Suppressor macrophage treated with lipopolysaccharide for 1 hour (primary cell): ENCODE measurements at regions not wholly inside any gene's neighbourhood (a gene's known extent, or its start where the extent isn't known, plus 50 kb on each side); places are given as distances from the start of the nearest gene placed in this dataset.
"Not testable (repeated sequence)": the region's sequence is repeated elsewhere in the genome, so short reads cannot be mapped to it uniquely, and the experiment has no call there.

Experiments
- DNase-seq, 3 donors: peaks; one replicate each; pipeline ENCODE4 v3.0.0-alpha.2; 2020 to 2022

GRCh38 chr13:79187917-79188690 lies 218.0 kb downstream of the RBM26 start:
- DNase-seq, result peak in 1 of 3 donors; percentile 25

- no peak for DNase-seq
Observed at GRCh38 chr13:79185580-79185979, 220.5 kb downstream of the RBM26 start.

GRCh38 chr13:79183231-79183630 lies 222.8 kb downstream of the RBM26 start:
- no peak for DNase-seq

GRCh38 chr13:79173691-79174090 lies 232.4 kb downstream of the RBM26 start:
- DNase-seq, result not testable (repeated sequence)

GRCh38 chr13:79172924-79173323 lies 233.1 kb downstream of the RBM26 start:
- DNase-seq, result not testable (repeated sequence)

DNA sequence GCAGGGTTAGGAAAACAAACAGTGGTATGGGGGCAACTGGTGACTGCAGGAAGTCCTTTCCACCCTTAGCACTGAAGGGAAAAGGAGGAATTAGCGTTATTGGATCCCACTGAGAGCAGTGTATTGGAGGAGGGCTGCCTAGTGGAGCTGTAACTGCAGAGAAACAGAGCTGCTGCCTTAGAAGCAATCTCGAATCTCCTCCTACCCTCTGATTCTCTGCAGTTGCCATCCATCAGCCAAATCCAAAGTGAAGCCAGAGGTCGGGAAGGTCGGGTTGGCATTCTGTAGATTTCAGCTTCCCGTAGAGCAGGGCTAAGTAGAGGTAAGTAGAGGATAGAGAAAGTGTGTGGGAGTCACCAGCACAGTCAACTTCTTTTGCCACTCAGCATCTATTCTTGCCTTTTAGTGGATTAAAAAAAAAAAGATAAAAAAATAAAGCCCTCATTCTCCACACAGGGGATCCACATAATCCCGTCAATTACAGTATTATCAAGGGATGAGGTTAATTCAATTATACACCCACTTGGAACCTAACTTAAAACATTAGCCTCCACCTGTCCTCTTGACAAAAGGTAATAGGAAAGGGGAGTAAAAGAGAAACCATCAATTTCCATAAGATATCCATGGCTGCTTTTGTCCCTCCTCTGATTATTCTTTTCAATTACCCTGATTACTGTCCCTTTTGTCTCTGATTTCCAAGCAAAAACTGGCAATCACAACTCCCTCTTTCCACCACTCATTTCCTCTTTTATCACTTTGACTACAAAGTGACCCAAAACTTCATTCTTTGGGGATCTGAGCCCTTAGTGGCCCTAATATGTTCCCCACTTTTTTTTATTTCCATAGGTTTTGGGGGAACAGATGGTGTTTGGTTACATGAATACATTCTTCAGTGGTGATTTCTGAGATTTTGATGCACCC lies 234.7 kb downstream of the RBM26 start:
- no peak for DNase-seq

GRCh38 chr13:79160818-79161217 lies 245.2 kb downstream of the RBM26 start:
- DNase-seq, result no peak

DNA sequence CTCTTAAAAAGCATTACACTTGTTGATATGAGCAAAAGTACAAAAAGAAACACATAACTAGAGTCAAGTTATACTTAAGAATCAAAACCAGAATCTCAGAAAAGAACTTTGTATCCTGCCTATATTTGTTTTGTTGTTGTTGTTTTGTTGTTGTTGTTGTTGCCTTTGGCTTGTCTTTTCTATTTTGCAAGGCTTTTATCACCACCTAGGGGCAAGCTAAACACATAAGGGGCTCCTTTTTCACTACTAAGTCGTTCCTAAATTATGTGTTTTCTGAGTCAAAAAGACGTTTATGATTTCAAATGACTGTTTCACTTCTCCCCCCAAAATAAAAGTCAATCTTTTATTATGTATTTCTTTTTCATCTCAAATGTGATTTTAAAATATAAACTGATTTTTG lies 250.2 kb downstream of the RBM26 start:
- DNase-seq, result no peak

DNA sequence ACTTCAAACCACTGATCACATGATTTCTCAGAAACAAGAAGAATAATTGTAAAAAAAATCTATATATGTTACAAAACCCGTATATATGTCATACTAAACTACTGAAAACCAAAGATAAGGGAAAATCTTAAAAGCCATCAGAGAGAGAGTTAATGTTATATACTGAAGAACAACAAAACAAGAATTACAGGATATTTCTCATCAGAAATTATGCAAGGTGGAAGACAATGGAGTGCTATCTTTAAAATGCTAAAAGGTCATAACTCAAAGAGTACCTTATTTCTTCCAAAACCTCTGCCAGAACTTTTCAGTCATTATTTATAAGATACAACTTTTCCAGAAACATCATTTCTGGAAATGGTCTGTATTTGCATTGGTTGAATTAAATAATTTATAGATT lies 256.8 kb downstream of the RBM26 start:
- no peak for DNase-seq

GRCh38 chr13:79141082-79141481 lies 265.0 kb downstream of the RBM26 start:
- no peak for DNase-seq

- DNase-seq, result peak in 1 of 3 donors; percentile 1
Observed at GRCh38 chr13:79128158-79128557, 277.9 kb downstream of the RBM26 start.

- no peak for DNase-seq
Observed at GRCh38 chr13:79126706-79127105, 279.3 kb downstream of the RBM26 start.

DNA sequence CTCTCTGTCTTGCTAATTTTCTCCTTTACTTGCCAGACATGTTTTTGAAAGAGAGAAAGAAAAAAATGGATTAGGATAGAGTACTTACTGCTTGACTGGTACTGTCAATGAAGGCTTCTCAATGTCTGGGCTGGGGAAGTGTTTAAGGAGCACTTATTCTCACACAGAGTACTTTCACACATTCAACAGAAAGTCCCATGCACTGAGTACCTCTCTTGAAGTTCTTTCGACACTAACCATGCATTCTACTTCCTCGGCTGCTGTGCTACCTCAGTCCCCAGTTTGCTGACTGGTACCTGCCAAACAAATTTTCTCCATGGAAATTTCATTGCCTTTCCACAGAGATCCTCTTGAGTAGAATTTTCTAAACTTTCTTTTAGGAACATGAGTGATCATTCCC lies 281.9 kb downstream of the RBM26 start:
- DNase-seq, result no peak

- DNase-seq, result no peak
Observed at GRCh38 chr13:79121286-79121685, 284.8 kb downstream of the RBM26 start.

DNA sequence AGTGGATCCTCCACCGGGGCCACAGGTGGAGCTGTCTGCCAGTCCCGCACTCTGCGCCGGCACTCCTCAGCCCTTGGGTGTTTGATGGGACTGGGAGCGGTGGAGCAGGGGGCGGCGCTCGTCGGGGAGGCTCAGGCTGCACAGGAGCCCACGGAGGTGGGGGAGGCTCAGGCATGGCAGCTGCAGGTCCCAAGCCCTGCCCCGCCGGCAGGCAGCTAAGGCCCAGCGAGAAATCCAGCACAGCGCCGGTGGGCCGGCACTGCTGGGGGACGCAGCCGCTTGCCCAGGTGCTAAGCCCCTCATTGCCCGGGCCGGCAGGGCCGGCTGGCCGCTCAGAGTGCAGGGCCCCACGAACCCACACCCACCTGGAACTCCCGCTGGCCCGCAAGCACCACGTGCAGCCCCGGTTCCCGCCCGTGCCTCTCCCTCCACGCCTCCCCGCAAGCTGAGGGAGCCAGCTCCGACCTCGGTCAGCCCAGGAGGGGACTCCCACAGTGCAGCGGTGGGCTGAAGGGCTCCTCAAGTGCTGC lies 286.4 kb downstream of the RBM26 start:
- no peak for DNase-seq

DNA sequence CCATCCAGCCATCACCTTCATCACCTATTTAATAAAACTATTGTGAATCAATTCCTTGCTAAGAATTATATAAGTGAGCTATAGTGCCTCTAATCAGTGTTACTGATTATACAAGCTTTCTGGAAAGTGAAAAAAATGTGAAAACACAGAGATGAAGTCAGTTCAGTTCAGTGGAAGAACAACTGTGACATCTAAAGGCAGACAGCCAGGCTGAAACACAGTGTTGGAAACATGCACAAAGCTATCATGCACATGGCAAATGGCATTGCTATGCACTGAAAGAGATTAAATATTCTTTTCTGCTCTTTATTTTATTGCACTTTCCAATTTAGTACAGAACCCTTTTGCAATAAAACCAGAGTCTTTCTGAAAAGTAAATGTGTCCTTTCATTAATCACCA lies 294.0 kb downstream of the RBM26 start:
- no peak for DNase-seq

DNA sequence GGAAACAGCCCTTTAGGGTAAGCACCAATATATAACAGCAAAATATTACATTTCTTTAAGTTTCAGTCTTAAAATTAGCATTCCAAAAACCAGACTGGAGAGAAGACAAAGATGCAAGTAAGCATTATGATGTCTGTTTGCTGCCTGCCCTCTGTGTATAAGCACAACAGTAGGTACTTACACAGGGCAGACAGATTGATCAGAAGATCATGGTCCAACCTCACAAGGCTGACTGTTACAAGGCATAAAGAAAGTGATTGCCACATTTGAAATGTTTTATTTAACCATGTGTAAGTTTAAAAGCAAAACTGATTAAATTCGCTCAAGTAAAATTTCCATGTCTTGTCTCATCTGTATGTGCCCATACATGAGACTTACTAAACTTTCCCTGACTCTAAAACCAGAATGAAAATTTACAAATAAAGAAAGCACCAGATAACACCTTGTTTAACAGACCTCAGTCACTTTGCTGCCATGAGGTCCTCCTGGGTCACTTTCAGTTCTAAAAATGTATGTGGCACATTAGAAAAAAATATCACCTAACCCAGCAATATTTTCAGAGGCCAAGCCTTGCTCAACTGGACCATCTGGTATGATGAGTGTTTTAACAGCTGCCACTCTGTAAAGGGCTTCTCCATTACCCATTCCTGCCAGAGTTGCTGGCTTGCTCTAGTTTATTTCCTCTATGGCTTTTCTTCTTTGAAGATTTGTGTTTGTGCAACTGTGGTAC lies 297.0 kb downstream of the RBM26 start:
- no peak for DNase-seq

- DNase-seq, result no peak
Observed at GRCh38 chr13:79098596-79098995, 307.5 kb downstream of the RBM26 start.

DNA sequence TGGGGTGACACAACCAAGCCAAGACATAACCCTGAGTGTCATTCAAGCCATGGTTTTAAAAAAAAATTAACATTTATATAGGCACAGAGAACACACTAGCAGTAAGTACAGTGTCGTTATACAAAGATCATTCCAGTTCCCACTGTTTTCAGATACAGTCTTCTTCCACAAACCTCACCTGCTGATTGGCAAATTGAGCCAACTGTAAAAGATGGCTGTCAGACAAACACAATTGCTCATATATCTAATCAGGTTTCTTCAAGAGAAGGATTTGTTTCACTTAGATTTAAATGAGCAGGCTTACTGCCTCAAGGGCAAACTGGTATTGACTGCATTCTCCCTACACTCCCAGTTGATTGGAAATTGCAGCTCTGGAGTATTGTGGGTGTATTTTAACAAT lies 308.9 kb downstream of the RBM26 start:
- DNase-seq, result no peak

DNA sequence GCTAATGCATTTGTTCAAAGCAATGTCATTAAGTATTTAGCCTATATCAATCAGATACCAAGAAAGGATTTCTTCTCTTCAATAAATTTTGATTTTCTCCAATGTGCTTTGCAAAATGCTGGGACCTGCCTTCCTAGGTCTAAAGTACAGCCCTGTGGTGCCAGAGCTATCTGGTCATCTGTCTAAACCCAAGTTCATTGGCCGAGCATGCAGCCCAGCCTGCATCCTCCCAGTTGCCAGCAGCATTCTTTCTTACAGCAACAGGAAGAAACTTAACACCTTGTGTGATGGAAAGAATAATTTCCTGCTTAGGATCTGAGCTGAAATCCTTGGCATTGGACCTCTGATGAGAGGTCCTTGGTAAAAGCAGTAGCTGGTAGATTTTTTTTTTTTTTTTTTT lies 310.0 kb downstream of the RBM26 start:
- DNase-seq, result no peak

DNA sequence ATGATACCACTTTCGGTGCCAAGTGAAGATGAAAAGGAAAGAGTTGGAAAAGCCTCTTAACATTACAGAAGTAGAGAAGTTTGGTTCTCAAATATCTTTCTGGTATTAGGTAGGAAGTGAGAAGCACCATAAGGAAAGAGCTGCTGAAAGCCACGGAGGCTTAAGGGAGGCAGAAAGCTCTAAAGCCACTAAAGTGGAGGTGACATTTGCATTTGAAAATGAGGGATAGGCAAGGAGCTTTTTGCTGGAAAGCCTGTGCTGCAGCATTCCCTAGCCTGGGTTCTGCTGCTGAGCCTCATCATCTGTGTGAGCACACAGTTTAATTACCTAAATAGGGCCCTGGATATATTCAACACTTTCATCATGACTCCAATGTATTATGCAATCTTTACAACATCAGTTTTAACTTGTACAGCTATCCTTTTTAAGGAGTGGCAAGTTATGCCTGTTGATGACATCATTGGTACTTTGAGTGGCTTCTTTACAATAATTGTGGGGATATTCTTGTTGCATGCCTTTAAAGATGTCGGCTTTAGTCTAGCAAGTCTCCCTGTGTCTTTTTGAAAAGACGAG lies 315.4 kb downstream of the RBM26 start:
- no peak for DNase-seq

DNA sequence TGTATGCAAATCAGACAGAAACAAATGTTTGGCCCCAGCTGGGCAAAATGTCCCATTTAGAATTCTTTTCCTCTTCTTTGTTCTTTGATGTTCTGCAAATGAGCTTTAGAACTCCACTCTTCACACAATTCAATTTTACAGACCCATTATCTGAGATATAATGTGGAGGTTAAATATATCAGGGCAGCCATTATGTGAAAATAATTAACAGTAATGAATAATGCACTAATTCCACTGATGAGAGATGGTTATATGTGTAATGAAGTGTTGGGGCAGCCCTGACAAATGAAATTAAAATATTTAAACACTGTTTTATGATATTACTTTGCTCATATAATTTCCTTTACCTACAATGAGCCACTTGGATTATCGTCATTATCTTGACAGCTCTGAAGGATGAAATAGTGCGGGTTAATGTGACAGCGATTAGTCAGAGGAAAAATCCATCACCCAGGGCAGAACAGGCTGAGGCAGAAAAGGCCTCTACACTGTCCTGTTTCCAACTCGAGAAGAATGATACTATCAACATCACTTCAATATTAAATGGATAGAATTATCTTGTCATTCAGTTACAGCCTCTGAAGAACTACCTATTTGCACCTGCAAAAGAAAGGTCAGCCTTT lies 321.1 kb downstream of the RBM26 start:
- no peak for DNase-seq
